HCT116 (cell line): ENCODE measurements at regions not wholly inside any gene's neighbourhood (a gene's known extent, or its start where the extent isn't known, plus 50 kb on each side); places are given as distances from the start of the nearest gene placed in this dataset.

Source experiments
- CEBPB ChIP-seq: IDR thresholded peaks from 2 replicates; pipeline ENCODE4 v1.6.1; 2012; ENCODE audit warnings: low read depth
- EZH2 ChIP-seq: fragments of 200-600 bp; sonication (generic); IDR thresholded peaks from 2 replicates; pipeline ENCODE4 v1.6.1; 2017; ENCODE audit warnings: antibody characterized with exemption, mixed run types
- FOSL1 ChIP-seq: IDR thresholded peaks from 2 replicates; pipeline ENCODE4 v1.6.1; 2012; ENCODE audit warnings: low read depth
- POLR2A ChIP-seq: IDR thresholded peaks from 2 replicates; pipeline ENCODE4 v1.7.0; 2011; ENCODE audit warnings: borderline replicate concordance; ENCODE audit not compliant: insufficient read depth, insufficient read length; ENCODE audit errors: extremely low read depth
- POLR2AphosphoS5 ChIP-seq: IDR thresholded peaks from 2 replicates; pipeline ENCODE4 v1.6.1; 2011; ENCODE audit warnings: mild to moderate bottlenecking, low read depth, low read length, moderate library complexity
- RAD21 ChIP-seq: IDR thresholded peaks from 2 replicates; pipeline ENCODE4 v1.6.1; 2012; ENCODE audit warnings: low read depth, mild to moderate bottlenecking
- SIN3A ChIP-seq: IDR thresholded peaks from 2 replicates; pipeline ENCODE4 v1.6.1; 2012; ENCODE audit warnings: low read depth
- YY1 ChIP-seq: IDR thresholded peaks from 2 replicates; pipeline ENCODE4 v1.6.1; 2011; ENCODE audit warnings: low read length, low read depth, moderate library complexity, mild to moderate bottlenecking; ENCODE audit not compliant: insufficient replicate concordance; ENCODE audit errors: extremely low read depth
- ZFX ChIP-seq: fragments of 450-650 bp; IDR thresholded peaks from 2 replicates; pipeline ENCODE4 v1.6.1; 2017
- ZNF274 ChIP-seq: fragments of 200-500 bp; sonication (Bioruptor generic); IDR thresholded peaks from 2 replicates; pipeline ENCODE4 v1.6.1; 2014; ENCODE audit warnings: mild to moderate bottlenecking, low read depth, low read length, inconsistent platforms
- TF ChIP-seq, protein P1 (sequence below): IDR thresholded peaks from 2 replicates; pipeline ENCODE4 v1.6.1; 2012
- TF ChIP-seq, protein P2 (sequence below), 3 experiments: fragments of 200-600 bp in 1 of 3; sonication (generic) in 1 of 3; IDR thresholded peaks in 2 of 3; conservative IDR thresholded peaks in 1 of 3; 2 replicates each; pipeline ENCODE4 v1.5.1; 2012 to 2017; ENCODE audit warnings: low read depth in 2 of 3, low read length in 2 of 3, antibody characterized with exemption in 1 of 3, borderline replicate concordance in 1 of 3, control low read depth in 1 of 3, mild to moderate bottlenecking in 1 of 3, mixed read lengths in 1 of 3, mixed run types in 1 of 3, moderate library complexity in 1 of 3; ENCODE audit not compliant: insufficient read depth in 1 of 3
- TF ChIP-seq, protein P3 (sequence below): IDR thresholded peaks from 2 replicates; pipeline ENCODE4 v1.6.1; 2012

GRCh38 chr10:110392868-110393740, 88.4 kb upstream of the SMNDC1 start:
- TF ChIP-seq, protein P1, sequence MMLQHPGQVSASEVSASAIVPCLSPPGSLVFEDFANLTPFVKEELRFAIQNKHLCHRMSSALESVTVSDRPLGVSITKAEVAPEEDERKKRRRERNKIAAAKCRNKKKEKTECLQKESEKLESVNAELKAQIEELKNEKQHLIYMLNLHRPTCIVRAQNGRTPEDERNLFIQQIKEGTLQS: no peak
- TF ChIP-seq YY1 (no peak), POLR2A (no peak), ZNF274 (no peak), POLR2AphosphoS5 (no peak), RAD21 (no peak), EZH2 (no peak), CEBPB (no peak), FOSL1 (no peak), SIN3A (no peak), ZFX (no peak)
- TF ChIP-seq, protein P2, sequence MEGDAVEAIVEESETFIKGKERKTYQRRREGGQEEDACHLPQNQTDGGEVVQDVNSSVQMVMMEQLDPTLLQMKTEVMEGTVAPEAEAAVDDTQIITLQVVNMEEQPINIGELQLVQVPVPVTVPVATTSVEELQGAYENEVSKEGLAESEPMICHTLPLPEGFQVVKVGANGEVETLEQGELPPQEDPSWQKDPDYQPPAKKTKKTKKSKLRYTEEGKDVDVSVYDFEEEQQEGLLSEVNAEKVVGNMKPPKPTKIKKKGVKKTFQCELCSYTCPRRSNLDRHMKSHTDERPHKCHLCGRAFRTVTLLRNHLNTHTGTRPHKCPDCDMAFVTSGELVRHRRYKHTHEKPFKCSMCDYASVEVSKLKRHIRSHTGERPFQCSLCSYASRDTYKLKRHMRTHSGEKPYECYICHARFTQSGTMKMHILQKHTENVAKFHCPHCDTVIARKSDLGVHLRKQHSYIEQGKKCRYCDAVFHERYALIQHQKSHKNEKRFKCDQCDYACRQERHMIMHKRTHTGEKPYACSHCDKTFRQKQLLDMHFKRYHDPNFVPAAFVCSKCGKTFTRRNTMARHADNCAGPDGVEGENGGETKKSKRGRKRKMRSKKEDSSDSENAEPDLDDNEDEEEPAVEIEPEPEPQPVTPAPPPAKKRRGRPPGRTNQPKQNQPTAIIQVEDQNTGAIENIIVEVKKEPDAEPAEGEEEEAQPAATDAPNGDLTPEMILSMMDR (IDR thresholded peaks at IDR 0.05 in 2 of 3, conservative IDR thresholded peaks at IDR 0.05 in 1 of 3; ENCODE audit: borderline replicate concordance in 1 of 3, insufficient read depth in 1 of 3, low read depth in 2 of 3, low read length in 2 of 3): no peak
- TF ChIP-seq, protein P3, sequence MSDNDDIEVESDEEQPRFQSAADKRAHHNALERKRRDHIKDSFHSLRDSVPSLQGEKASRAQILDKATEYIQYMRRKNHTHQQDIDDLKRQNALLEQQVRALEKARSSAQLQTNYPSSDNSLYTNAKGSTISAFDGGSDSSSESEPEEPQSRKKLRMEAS: no peak
